GM18519 (cell line): ENCODE measurements at regions not wholly inside any gene's neighbourhood (a gene's known extent, or its start where the extent isn't known, plus 50 kb on each side); places are given as distances from the start of the nearest gene placed in this dataset.

Source experiments
- ATAC-seq: cut with Tn5 transposase; IDR thresholded peaks from one replicate; pipeline ENCODE4 v1.9.1; 2021; ENCODE audit warnings: mild to moderate bottlenecking, moderate library complexity; ENCODE audit not compliant: unreplicated experiment, low FRiP score

- ATAC-seq, result no peak
Observed at GRCh38 chr18:55642191-55642590, 54.2 kb upstream of the TCF4 start.

GRCh38 chr18:55641486-55641885, 53.5 kb upstream of the TCF4 start:
- ATAC-seq, result no peak
